Glomerular visceral epithelial cell (primary cell): ENCODE measurements at regions not wholly inside any gene's neighbourhood (a gene's known extent, or its start where the extent isn't known, plus 50 kb on each side); places are given as distances from the start of the nearest gene placed in this dataset.
"Not testable (repeated sequence)": the region's sequence is repeated elsewhere in the genome, so short reads cannot be mapped to it uniquely, and the experiment has no call there.

ENCODE experiments used
- DNase-seq: peaks from one replicate; pipeline ENCODE4 v3.0.0-alpha.2; 2016; ENCODE audit errors: extremely low spot score

GRCh38 chr13:76659074-76659473 is 227.1 kb downstream of the KCTD12 start:
- not testable (repeated sequence) for DNase-seq

GRCh38 chr13:76656500-76656899 is 229.7 kb downstream of the KCTD12 start:
- no peak for DNase-seq

- DNase-seq, result no peak
Observed at GRCh38 chr13:76656056-76656455, 230.1 kb downstream of the KCTD12 start.

- DNase-seq, result no peak
Observed at GRCh38 chr13:76654263-76654662, 231.9 kb downstream of the KCTD12 start.

- DNase-seq, result no peak
Observed at GRCh38 chr13:76651286-76651685, 234.9 kb downstream of the KCTD12 start.

DNA sequence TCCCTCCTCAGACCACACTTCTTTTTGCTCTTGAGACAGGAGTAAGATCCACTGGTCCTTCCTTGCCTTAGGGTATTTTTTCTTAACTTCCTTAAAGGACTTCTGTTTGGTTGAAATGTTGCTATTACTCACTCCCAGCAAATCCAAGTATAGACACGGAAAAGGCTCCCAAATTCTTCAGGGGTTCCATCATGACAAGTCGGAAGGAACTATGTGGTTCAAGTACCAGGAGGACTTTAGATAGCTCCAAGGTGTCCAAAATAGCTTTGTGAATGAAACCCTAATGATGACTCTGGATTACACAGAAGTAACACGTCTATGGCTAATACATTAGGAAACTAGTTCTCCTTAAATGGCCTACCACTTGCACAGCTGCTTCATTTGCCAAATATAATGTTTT is 238.7 kb downstream of the KCTD12 start:
- DNase-seq, result no peak

GRCh38 chr13:76646946-76647345 is 239.3 kb downstream of the KCTD12 start:
- DNase-seq, result no peak

DNA sequence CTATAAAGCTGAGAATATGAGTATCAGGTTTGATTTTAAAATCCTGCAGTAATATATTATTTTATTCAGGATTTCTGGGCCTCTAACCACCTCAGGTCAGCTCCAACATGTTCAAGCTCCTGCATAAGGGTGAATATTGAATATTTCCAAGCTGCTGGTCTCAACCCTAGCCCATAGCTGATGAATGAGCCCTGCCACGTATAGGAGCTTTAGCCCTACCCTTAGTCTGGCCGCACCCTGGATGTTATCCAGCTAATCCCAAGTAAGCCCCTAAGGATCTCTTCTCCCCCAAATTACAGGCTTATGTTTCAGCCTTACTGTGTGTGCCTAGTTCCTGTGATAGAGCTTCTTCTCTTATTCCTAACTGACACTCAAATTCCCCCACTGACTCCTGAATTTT is 240.6 kb downstream of the KCTD12 start:
- no peak for DNase-seq

DNA sequence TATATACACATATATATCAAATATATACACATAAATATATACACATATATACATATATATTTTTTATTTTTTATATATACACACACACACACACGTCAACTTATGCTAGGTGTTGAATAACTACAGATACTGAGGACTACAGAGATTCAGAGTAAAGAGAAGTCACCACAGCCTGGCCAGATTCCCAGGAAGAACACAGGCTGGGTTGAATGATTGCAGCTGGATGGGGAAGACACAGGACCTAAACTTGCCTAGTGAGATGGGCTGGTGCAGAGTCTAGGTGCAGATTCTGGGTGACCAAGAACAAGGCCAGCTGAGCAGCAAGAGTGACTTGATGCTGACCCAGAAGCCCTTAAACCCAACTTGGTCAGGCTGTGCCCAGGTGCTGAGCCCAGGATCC is 241.3 kb downstream of the KCTD12 start:
- DNase-seq, result no peak

GRCh38 chr13:76643596-76643995 is 242.6 kb downstream of the KCTD12 start:
- no peak for DNase-seq

DNA sequence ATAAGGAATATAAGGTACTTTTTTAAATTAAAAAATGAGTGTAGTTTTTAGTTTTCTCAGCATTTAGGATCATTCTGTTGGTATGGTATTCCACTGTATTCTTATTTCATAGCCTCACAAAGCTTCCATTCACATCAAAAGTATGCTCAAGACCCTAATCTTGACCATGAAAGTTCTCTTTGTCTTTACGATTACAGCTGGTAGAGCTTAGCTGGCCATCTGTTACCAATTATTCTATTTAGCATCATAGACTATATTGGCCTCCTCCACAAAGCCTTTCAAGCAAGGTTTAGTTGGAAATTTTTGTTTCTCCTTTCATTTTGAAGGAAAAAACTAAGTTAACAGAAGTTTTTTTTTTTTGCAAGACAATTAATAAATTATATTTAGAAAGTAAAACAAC is 245.1 kb downstream of the KCTD12 start:
- DNase-seq, result no peak

DNA sequence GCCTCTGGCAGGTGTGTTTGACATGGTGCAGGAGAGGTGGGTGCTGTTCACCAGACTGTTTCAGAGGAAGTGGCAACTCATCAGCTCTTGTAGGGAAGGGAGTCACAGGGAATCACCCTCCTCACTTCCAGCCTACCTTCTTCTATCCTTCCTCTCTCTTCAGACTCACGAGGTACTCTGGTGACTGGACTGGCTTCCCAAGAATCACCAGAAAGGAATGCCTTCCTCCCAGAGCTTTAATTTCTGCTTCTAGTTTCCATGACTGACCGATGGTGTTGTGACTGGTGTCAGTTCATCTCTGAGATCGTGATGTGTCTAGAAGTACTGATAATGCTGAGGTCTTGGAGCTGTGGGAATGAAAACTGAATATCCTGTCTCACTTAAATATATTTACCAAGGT is 247.3 kb downstream of the KCTD12 start:
- DNase-seq, result no peak

DNA sequence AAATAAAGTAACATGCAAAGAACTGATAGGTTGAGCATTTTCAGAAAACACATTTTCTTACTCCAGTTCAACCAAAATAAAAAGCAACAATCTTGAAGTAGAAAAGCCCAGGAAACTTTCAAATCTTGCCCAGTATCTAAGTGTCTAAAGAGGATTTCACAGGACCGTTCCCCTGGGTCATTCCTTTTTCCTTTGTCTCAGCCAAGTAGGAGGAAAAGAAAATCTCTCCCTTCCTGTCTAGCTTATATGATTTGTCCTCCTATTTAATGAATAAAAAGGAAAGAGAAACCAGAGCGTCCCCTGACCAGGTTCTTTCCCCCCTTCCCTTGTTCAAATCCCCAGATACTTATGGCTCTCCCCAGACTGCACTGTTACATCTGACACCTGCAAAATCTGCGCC is 248.0 kb downstream of the KCTD12 start:
- no peak for DNase-seq

DNA sequence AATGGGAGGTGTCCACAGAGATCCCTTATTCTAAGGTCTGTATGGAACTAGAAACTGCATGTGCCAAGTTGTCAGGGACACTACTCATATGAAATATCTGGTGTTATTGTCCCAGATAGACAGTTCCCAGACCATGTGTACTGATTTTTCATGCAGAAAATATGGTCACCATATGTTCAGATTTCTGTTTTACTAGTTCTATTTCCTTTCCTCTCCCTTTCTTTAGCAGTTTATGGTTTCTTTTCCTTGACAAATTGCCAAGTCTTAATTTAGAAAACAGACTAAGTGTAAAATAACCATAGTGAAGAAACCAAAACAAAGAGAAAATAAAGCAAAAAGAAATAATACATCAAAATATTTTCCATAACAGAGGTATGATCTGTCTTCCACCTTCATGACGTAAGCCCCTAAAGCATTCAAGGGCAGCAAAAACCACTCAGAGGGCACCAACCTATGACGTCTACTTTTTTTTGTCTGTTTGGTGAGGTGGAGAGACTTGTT is 248.5 kb downstream of the KCTD12 start:
- DNase-seq, result no peak

DNA sequence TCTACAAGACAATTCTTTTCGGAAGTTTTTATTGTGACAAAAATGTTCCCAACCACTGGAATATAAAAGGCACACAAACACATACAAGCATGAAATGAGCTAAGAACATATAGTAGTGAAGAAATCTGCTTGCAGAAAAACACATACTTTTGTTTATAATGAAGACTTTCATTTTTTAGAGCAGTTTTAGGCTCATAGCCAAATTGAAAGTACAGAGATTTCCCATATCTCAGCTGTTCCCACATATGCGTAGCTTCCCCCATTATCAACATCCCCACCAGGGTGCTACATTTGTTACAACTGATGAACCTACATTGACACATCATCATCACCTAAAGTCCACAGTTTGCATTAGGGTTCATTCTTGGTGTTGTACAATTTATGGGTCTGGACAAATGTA is 249.4 kb downstream of the KCTD12 start:
- no peak for DNase-seq

DNA sequence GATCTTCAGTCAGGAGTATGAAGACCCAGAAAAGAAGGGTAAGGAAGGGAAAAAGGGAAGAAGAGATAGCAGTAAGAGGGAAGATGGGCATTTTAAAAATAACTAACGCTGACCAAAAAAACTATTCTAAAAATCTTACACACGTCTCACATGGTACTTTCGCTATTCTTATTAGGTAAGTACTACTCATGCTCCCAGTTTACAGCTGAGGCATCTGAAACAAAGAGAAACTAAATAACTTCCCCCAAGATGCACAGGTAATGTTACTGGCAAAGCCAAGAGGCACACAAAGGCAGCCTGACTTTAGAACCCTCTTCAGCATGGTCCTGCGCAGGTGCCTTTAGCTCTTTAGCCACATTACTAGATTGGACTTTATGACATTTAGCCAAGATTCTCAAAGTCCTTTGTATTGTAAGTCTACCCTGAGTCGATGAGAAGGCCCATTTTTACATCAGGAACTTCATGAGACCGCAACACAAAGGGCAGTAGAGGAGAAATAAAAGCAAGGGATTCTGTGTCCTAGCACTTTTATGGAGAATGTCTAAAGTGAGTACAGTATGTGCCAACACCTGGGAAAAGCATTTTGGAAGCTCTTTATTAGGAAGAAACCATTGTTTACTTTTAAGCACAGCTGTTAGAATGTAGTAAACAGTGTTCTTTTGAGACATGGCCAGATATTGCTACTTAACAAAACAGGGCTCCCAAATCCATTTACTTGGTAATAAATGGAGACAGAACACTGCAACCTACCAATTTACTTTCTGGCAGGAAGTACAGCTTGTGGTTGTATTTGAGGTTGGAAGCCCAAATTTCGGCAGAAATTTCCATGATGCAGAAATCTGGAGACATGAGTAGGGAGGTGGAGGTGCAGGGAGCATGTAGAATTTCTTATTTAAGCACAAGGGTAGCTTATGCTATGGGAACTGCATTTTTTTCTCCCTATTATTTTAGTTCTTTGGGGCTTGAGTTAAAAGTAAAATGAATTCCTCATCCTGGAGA is 250.7 kb downstream of the KCTD12 start:
- DNase-seq, result no peak

DNA sequence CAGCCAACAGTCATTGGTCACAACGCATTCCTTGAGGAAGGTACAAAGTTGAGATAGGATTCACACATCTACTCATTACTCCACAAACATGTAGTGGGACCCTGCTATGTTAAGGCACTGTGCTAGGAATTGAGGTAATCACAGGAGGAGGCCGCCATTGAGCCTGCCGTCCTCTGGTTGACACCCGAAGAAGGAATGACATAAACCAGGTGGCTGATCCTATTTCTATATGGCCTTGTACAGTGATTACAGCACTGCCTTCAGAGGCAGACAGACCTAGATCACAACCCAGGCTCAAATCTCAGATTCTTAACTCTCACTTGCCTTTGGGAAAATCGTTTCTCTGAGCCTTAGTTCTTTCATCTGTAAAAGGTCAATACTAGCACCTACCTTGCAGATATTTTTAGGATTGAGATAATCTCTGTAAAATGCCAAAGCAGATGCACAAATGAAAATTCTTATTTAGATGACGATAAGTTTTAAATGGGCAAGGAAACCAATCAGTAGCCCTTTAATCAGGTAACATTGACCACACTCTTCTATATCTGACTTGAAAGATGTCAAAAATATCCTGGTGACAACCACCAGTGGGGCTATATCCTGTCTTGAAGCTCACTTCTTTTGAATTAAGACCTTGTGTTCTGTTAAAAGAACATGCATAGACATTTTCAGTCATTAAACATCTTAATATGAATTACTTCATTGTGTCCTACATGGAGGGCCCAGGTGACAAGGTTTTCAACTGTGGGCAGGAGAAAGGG is 251.6 kb downstream of the KCTD12 start:
- no peak for DNase-seq

GRCh38 chr13:76632401-76633044 is 253.7 kb downstream of the KCTD12 start:
- no peak for DNase-seq

DNA sequence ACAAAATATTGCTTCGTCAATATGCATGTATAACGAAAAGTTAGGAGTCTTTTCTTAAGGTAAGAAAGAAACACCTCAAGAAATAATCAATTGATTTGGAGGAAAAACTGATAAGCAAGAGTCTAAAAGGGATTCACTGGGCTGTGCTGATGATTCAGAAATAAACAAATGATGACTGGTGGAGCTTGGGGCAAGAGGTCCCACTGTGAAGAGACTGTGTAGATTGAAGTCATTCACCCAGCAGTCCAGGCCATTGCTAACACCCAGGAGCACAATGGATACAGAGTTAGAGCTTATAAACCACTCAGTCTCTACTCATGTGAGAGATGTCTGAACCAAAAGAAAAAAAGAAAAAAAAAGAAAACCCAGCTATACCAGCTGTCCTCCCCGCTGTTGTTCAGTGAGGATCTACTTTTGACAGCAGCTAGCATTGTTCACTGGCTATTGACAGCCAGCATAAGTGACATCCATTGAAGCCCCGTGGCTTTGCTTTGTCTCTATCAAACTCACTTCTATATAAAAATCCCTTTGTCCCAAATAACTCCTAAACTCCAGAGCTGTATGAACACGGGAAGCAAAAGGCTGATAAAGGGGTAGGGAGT is 255.5 kb downstream of the KCTD12 start:
- DNase-seq, result no peak

DNA sequence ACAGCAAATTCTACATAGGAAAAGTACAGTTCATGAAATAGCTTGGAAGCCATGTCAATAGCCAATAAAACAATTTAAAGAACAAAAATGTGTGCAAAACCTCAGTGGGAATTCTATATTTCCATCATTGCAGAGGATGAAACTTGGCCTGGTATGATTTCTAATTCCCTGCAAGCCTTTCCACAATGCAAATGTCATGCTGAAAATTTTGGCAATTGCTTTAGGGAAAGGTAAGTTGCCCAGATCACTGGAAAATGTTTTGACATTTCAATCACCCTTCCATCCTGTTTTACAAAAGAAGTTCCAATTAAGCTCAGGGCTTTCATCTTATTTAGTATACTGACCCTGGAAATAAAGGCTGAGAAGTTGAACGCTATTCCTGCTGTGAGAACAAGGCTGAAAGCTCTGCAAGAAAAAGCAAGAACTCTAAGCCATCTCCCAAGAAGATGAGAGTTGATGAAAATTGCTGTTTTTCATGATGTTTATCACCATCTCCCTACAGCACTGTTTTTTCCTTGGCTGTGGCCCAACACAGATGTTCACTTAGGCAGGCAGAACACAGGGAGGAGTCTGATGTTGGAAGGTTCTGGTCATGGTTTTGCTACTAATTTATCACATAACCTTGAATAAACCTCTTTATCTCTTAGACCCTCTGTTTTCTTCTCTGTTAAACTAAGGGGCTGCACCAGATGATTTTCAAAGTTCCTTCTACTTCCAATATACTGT is 263.7 kb downstream of the KCTD12 start:
- DNase-seq, result no peak

- no peak for DNase-seq
Observed at GRCh38 chr13:76621705-76622104, 264.5 kb downstream of the KCTD12 start.
